ENCODE measurements at regions not wholly inside any gene's neighbourhood (a gene's known extent, or its start where the extent isn't known, plus 50 kb on each side); places are given as distances from the start of the nearest gene placed in this dataset.

GRCh38 chr7:3238525-3239210 is 62.4 kb upstream of the SDK1 start:
- no peak for DNase-seq

- DNase-seq = no peak
Measured at GRCh38 chr7:3239291-3239691, 61.8 kb upstream of the SDK1 start.

GRCh38 chr7:3240826-3241430 is 60.1 kb upstream of the SDK1 start:
- DNase-seq = no peak

- no peak for DNase-seq
Measured at GRCh38 chr7:3241686-3242258, 59.3 kb upstream of the SDK1 start.

GRCh38 chr7:3242398-3242972 is 58.6 kb upstream of the SDK1 start:
- no peak for DNase-seq

- DNase-seq = no peak
Measured at GRCh38 chr7:3243256-3243655, 57.8 kb upstream of the SDK1 start.

GRCh38 chr7:3243680-3244079 is 57.4 kb upstream of the SDK1 start:
- no peak for DNase-seq

- DNase-seq = no peak
Measured at GRCh38 chr7:3244241-3244814, 56.7 kb upstream of the SDK1 start.

GRCh38 chr7:3245077-3245476 is 56.0 kb upstream of the SDK1 start:
- no peak for DNase-seq

- no peak for DNase-seq
Measured at GRCh38 chr7:3245721-3246120, 55.3 kb upstream of the SDK1 start.

GRCh38 chr7:3246127-3246526 is 54.9 kb upstream of the SDK1 start:
- DNase-seq = no peak

- no peak for DNase-seq
Measured at GRCh38 chr7:3246651-3247050, 54.4 kb upstream of the SDK1 start.

- no peak for DNase-seq
Measured at GRCh38 chr7:3250725-3251124, 50.3 kb upstream of the SDK1 start.
